ENCODE measurements at regions not wholly inside any gene's neighbourhood (a gene's known extent, or its start where the extent isn't known, plus 50 kb on each side); places are given as distances from the start of the nearest gene placed in this dataset.
"Not testable (repeated sequence)": the region's sequence is repeated elsewhere in the genome, so short reads cannot be mapped to it uniquely, and the experiment has no call there.

DNA sequence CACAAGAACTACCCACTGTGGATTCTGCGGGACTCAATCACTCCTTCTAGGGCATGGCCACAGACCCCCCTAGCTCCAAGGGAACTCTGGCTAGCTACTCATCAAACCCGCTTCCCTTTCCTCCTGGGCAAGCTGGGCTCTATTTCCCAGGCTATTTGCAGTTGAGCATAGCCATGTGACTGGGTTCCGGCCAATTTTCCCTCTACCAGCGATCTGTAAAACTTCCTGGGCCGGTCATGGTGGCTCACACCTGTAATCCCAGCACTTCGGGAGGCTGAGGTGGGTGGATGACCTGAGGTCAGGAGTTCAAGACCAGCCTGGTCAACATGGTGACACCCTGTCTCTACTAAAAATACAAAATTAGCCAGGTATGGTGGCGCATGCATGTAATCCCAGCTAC lies 214.9 kb upstream of the IRF2BP2 start:
- not testable (repeated sequence) for TF ChIP-seq YY1 (tag by site-specific recombination; IDR thresholded peaks at IDR 0.05); ZNF10 (tag by site-specific recombination; IDR thresholded peaks at IDR 0.05); ZNF510 (tag by site-specific recombination; IDR thresholded peaks at IDR 0.05; ENCODE audit: insufficient replicate concordance); PRDM4 (tag by site-specific recombination; IDR thresholded peaks at IDR 0.05)
- TF ChIP-seq, protein P1, sequence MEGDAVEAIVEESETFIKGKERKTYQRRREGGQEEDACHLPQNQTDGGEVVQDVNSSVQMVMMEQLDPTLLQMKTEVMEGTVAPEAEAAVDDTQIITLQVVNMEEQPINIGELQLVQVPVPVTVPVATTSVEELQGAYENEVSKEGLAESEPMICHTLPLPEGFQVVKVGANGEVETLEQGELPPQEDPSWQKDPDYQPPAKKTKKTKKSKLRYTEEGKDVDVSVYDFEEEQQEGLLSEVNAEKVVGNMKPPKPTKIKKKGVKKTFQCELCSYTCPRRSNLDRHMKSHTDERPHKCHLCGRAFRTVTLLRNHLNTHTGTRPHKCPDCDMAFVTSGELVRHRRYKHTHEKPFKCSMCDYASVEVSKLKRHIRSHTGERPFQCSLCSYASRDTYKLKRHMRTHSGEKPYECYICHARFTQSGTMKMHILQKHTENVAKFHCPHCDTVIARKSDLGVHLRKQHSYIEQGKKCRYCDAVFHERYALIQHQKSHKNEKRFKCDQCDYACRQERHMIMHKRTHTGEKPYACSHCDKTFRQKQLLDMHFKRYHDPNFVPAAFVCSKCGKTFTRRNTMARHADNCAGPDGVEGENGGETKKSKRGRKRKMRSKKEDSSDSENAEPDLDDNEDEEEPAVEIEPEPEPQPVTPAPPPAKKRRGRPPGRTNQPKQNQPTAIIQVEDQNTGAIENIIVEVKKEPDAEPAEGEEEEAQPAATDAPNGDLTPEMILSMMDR (tag by site-specific recombination; IDR thresholded peaks at IDR 0.05): not testable (repeated sequence)

Measured in HEK293 (cell line).